Left lung (tissue), 4 donors: ENCODE measurements at regions not wholly inside any gene's neighbourhood (a gene's known extent, or its start where the extent isn't known, plus 50 kb on each side); places are given as distances from the start of the nearest gene placed in this dataset.
"Not testable (repeated sequence)": the region's sequence is repeated elsewhere in the genome, so short reads cannot be mapped to it uniquely, and the experiment has no call there.

Experiments
- ATAC-seq: fragments of 200-7000 bp; cut with Tn5 transposase; one replicate; pipeline ENCODE4 v1.9.1; 2020; ENCODE audit warnings: moderate library complexity
- DNase-seq, 4 donors: peaks; one replicate each; pipeline ENCODE4 v3.0.0-alpha.2; 2013 to 2020
- H3K27ac ChIP-seq, 2 donors: fragments of 200-600 bp; sonication (generic) in 1 of 2; one replicate each; pipeline versions ENCODE4 v1.5.0 to v1.8.0; 2020 to 2021
- H3K27me3 ChIP-seq, 2 donors: fragments of 200-600 bp; sonication (generic) in 1 of 2; one replicate each; pipeline versions ENCODE4 v1.5.0 to v1.8.0; 2020 to 2021
- H3K36me3 ChIP-seq, 2 donors: fragments of 200-600 bp; sonication (generic) in 1 of 2; one replicate each; pipeline versions ENCODE4 v1.5.0 to v1.8.0; 2020 to 2021
- H3K4me1 ChIP-seq, 2 donors: fragments of 200-600 bp; one replicate each; pipeline ENCODE4 v1.8.0; 2021
- H3K4me3 ChIP-seq, 2 donors: fragments of 200-600 bp; sonication (generic) in 1 of 2; one replicate each; pipeline versions ENCODE4 v1.5.0 to v1.8.0; 2020 to 2021; ENCODE audit warnings: mild to moderate bottlenecking in 1 of 2
- H3K9me3 ChIP-seq, 2 donors: fragments of 200-600 bp; sonication (generic) in 1 of 2; one replicate each; pipeline versions ENCODE4 v1.5.0 to v1.8.0; 2020 to 2021
- CTCF ChIP-seq, 2 donors: fragments of 200-600 bp; sonication (generic) in 1 of 2; IDR thresholded peaks; one replicate each; pipeline versions ENCODE4 v1.5.0 to v1.8.0; 2021; ENCODE audit warnings: antibody characterized with exemption in 2 of 2
- intact Hi-C, 2 donors: fragments of 100-400 bp; cut with DNase I; formaldehyde crosslinking; loops; one replicate each; pipeline versions ENCODE4 v1.11.2 to v1.14.2; 2022
- donor health status: DM: no; HTN: yes; CAD: no.
- donor health status: DM: no; HTN: no; CAD: no.

- H3K9me3 ChIP-seq = no peaks in the 10 kb centered on the region
- no peaks in the 10 kb centered on the region for H3K27me3 ChIP-seq
- intact Hi-C loops = no loop called here
- ATAC-seq = peak; percentile 48
- H3K27ac ChIP-seq = no peak overlapping the region
- no peak for TF ChIP-seq CTCF (IDR thresholded peaks at IDR 0.05)
- no peaks in the 10 kb centered on the region for H3K36me3 ChIP-seq
- no peak overlapping the region for H3K4me3 ChIP-seq
- no peak for DNase-seq
- peaks cover 0 to 2% of the 10 kb centered on the region in 2 donors for H3K4me1 ChIP-seq
These were observed 165.8 kb upstream of the PRSS1 start for GRCh38 chr7:142583446-142583845.

- ATAC-seq (no peak), DNase-seq (no peak)
- no peak for TF ChIP-seq CTCF (IDR thresholded peaks at IDR 0.05)
- no peaks in the 10 kb centered on the region for H3K9me3 ChIP-seq
- intact Hi-C loops = no loop called here
- H3K36me3 ChIP-seq = no peaks in the 10 kb centered on the region
- peaks cover 0 to 2% of the 10 kb centered on the region in 2 donors for H3K4me1 ChIP-seq
- no peak overlapping the region for H3K27ac ChIP-seq
- no peak overlapping the region for H3K4me3 ChIP-seq
- H3K27me3 ChIP-seq = no peaks in the 10 kb centered on the region
These were observed 166.9 kb upstream of the PRSS1 start for GRCh38 chr7:142582351-142582750.

GRCh38 chr7:142581341-142581740 is 167.9 kb upstream of the PRSS1 start:
- intact Hi-C loops = no loop called here
- H3K36me3 ChIP-seq = no peaks in the 10 kb centered on the region
- peak; percentile 68 for ATAC-seq
- TF ChIP-seq CTCF (IDR thresholded peaks at IDR 0.05) = no peak
- no peak overlapping the region for H3K27ac ChIP-seq
- peaks cover 0 to 2% of the 10 kb centered on the region in 2 donors for H3K4me1 ChIP-seq
- peak in 1 of 4 donors; percentile 40 for DNase-seq
- no peaks in the 10 kb centered on the region for H3K27me3 ChIP-seq
- H3K9me3 ChIP-seq = no peaks in the 10 kb centered on the region
- no peak overlapping the region for H3K4me3 ChIP-seq

- no peaks in the 10 kb centered on the region for H3K9me3 ChIP-seq
- DNase-seq (no peak), ATAC-seq (no peak)
- no peak for TF ChIP-seq CTCF (IDR thresholded peaks at IDR 0.05)
- H3K27ac ChIP-seq = no peak overlapping the region
- peaks cover 0 to 2% of the 10 kb centered on the region in 2 donors for H3K4me1 ChIP-seq
- intact Hi-C loops = no loop called here
- no peaks in the 10 kb centered on the region for H3K36me3 ChIP-seq
- H3K27me3 ChIP-seq = no peaks in the 10 kb centered on the region
- no peak overlapping the region for H3K4me3 ChIP-seq
These were observed 169.3 kb upstream of the PRSS1 start for GRCh38 chr7:142579946-142580345.

GRCh38 chr7:142575351-142575750 is 173.9 kb upstream of the PRSS1 start:
- DNase-seq, H3K27ac ChIP-seq, H3K27me3 ChIP-seq, H3K36me3 ChIP-seq, H3K9me3 ChIP-seq, intact Hi-C loops, ATAC-seq, H3K4me3 ChIP-seq, H3K4me1 ChIP-seq: not testable (repeated sequence)

GRCh38 chr7:142571581-142571980 is 177.7 kb upstream of the PRSS1 start:
- no peak for TF ChIP-seq CTCF (IDR thresholded peaks at IDR 0.05)
- no peaks in the 10 kb centered on the region for H3K4me1 ChIP-seq
- no peaks in the 10 kb centered on the region for H3K27me3 ChIP-seq
- no peaks in the 10 kb centered on the region for H3K36me3 ChIP-seq
- H3K9me3 ChIP-seq = no peaks in the 10 kb centered on the region
- no peak overlapping the region for H3K27ac ChIP-seq
- no peak for ATAC-seq
- DNase-seq = no peak
- intact Hi-C loops = no loop called here
- no peak overlapping the region for H3K4me3 ChIP-seq
